Neural progenitor cell (in vitro differentiated cells): ENCODE measurements at regions not wholly inside any gene's neighbourhood (a gene's known extent, or its start where the extent isn't known, plus 50 kb on each side); places are given as distances from the start of the nearest gene placed in this dataset.

Experiments used
- DNase-seq: peaks from one replicate; pipeline ENCODE4 v3.0.0-alpha.2; 2016; ENCODE audit warnings: low spot score
- H2AFZ ChIP-seq: fragments of 200-600 bp; sonication (generic); replicated peaks from 2 replicates; pipeline ENCODE4 v1.6.1; 2016; ENCODE audit warnings: antibody characterized with exemption
- H3F3A ChIP-seq: fragments of 200-600 bp; sonication (generic); 2 replicates; pipeline ENCODE4 v1.6.1; 2016; ENCODE audit warnings: antibody characterized with exemption, low read depth
- H3K27ac ChIP-seq: fragments of 200-600 bp; sonication (generic); 2 replicates; pipeline ENCODE4 v1.5.1; 2016; ENCODE audit warnings: mild to moderate bottlenecking
- H3K27me3 ChIP-seq: fragments of 200-600 bp; sonication (generic); 2 replicates; pipeline ENCODE4 v1.6.1; 2016; ENCODE audit warnings: mild to moderate bottlenecking, moderate library complexity
- H3K36me3 ChIP-seq: fragments of 200-600 bp; sonication (generic); 2 replicates; pipeline ENCODE4 v1.5.1; 2016
- H3K4me1 ChIP-seq: fragments of 200-600 bp; sonication (generic); 2 replicates; pipeline ENCODE4 v1.6.1; 2016; ENCODE audit warnings: mixed run types
- H3K4me2 ChIP-seq: fragments of 200-600 bp; sonication (generic); 2 replicates; pipeline ENCODE4 v1.6.1; 2016
- H3K4me3 ChIP-seq: fragments of 200-600 bp; sonication (generic); 2 replicates; pipeline ENCODE4 v1.5.1; 2016
- H3K79me2 ChIP-seq: fragments of 200-600 bp; sonication (generic); 2 replicates; pipeline ENCODE4 v1.6.1; 2016; ENCODE audit warnings: low read depth
- H3K9ac ChIP-seq: fragments of 200-600 bp; sonication (generic); 2 replicates; pipeline ENCODE4 v1.6.1; 2016
- H3K9me3 ChIP-seq: fragments of 200-600 bp; sonication (generic); 2 replicates; pipeline ENCODE4 v1.5.1; 2016; ENCODE audit warnings: low read depth
- H4K20me1 ChIP-seq: fragments of 200-600 bp; sonication (generic); 2 replicates; pipeline ENCODE4 v1.6.1; 2016; ENCODE audit warnings: low read depth
- H3K27ac Mint-ChIP-seq: 3 replicates; pipeline ENCODE4 v1.8.0; 2021; ENCODE audit warnings: mixed read lengths
- H3K27me3 Mint-ChIP-seq: 2 replicates; pipeline ENCODE4 v1.8.0; 2022; ENCODE audit warnings: low read depth, mild to moderate bottlenecking, inconsistent platforms, moderate library complexity, mixed read lengths; ENCODE audit not compliant: insufficient read depth
- H3K36me3 Mint-ChIP-seq: 3 replicates; pipeline ENCODE4 v1.8.0; 2021; ENCODE audit warnings: mixed read lengths
- H3K4me1 Mint-ChIP-seq: 3 replicates; pipeline ENCODE4 v1.8.0; 2021; ENCODE audit warnings: mixed read lengths
- H3K4me3 Mint-ChIP-seq: 3 replicates; pipeline ENCODE4 v1.8.0; 2021; ENCODE audit warnings: mild to moderate bottlenecking, moderate library complexity, mixed read lengths
- H3K9me3 Mint-ChIP-seq: 3 replicates; pipeline ENCODE4 v1.8.0; 2020; ENCODE audit warnings: mixed read lengths
- CTCF ChIP-seq: fragments of 200-600 bp; sonication (generic); IDR thresholded peaks from 2 replicates; pipeline ENCODE4 v1.5.1; 2017; ENCODE audit warnings: antibody characterized with exemption, mild to moderate bottlenecking
- EZH2 ChIP-seq: fragments of 200-600 bp; sonication (generic); IDR thresholded peaks from 2 replicates; pipeline ENCODE4 v1.6.1; 2017; ENCODE audit warnings: antibody characterized with exemption, mild to moderate bottlenecking, moderate library complexity
- EZH2phosphoT487 ChIP-seq: fragments of 200-600 bp; sonication (generic); IDR thresholded peaks from 2 replicates; pipeline ENCODE4 v1.6.1; 2017; ENCODE audit warnings: antibody characterized with exemption

DNA sequence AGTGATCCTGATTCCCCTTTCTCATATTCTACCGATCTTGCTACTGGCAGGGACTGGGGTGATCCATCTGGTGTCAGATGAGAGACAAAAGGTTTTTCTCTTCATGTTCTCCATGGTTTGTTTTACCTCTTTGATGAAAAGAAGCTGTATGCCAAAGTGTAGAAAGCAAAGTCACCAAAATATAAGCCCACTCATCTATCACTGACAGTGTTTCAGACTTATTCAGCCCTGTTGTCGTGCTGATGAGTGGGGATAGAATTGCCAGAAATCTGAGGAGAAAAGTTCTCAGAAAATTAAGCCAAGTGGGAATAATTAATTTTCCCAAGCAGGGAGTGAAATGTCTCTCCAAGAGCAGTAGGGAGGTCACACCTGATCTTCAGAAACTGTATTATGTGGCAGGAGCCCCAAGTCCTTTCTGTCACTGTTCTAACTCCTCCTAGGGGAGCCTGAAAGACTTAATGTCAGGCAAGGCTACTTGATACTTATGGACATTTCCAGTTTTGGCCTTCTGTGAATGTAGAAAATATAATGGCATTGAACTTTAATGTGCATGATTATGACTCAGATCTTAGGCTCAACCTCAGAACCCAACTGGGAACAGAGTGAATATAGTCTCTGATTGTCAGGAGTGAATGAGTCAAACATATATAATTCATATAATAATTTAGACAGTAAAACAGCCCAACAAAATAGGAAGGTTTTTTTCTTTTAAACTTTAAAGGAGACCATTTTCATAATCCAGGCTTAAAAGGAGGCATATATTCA is 298.1 kb downstream of the ANKRD50 start:
- H3K9me3 ChIP-seq, result no peaks in the 10 kb centered on the region
- no peaks in the 10 kb centered on the region for H3K9me3 Mint-ChIP-seq
- H3K27ac ChIP-seq, result no peak overlapping the region
- peaks cover 6% of the 10 kb centered on the region for H3K4me1 ChIP-seq
- no peaks in the 10 kb centered on the region for H3K27me3 Mint-ChIP-seq
- H3K27ac Mint-ChIP-seq, result no peak overlapping the region
- TF ChIP-seq EZH2, result no peak
- TF ChIP-seq EZH2phosphoT487, result no peak
- TF ChIP-seq CTCF, result no peak
- no peak overlapping the region for H3K4me3 Mint-ChIP-seq
- no peaks in the 10 kb centered on the region for H4K20me1 ChIP-seq
- no peak overlapping the region for H3K4me3 ChIP-seq
- H3K36me3 Mint-ChIP-seq, result no peaks in the 10 kb centered on the region
- no peaks in the 10 kb centered on the region for H3F3A ChIP-seq
- H3K79me2 ChIP-seq, result no peaks in the 10 kb centered on the region
- H3K27me3 ChIP-seq, result no peaks in the 10 kb centered on the region
- H2AFZ ChIP-seq, result peak overlapping the region; percentile 3
- no peaks in the 10 kb centered on the region for H3K36me3 ChIP-seq
- DNase-seq, result no peak
- no peak overlapping the region for H3K9ac ChIP-seq
- no peak overlapping the region for H3K4me2 ChIP-seq
- peaks cover 3% of the 10 kb centered on the region for H3K4me1 Mint-ChIP-seq

DNA sequence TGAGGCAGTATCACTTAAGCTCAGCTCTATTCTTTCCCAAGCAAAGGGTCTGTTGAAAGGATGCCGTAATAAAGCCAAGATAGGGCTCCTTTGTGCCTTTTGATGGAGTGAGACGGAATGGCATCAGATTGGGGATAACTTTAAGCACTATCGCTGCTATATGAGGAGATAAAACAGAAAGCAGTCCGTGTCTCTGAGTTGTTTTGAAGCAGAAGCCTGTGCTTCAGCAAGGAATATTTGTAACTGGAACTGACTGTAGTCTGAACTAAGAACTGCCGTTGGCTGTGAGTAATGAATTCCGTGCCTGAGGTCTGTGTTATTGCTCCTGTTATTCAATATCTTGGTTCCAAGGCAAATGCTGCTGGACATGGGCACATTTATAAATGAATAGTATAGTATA is 297.4 kb downstream of the ANKRD50 start:
- Histone ChIP-seq H3K9me3 (no peaks in the 10 kb centered on the region), H3K79me2 (no peaks in the 10 kb centered on the region), H3F3A (no peaks in the 10 kb centered on the region), H3K4me2 (no peak overlapping the region), H3K4me1 (peaks cover 6% of the 10 kb centered on the region), H3K4me3 (no peak overlapping the region), H3K27me3 (no peaks in the 10 kb centered on the region), H4K20me1 (no peaks in the 10 kb centered on the region), H3K27ac (no peak overlapping the region), H2AFZ (peak overlapping the region; percentile 35), H3K36me3 (no peaks in the 10 kb centered on the region), H3K9ac (no peak overlapping the region)
- H3K4me3 Mint-ChIP-seq, result no peak overlapping the region
- no peak overlapping the region for H3K27ac Mint-ChIP-seq
- no peaks in the 10 kb centered on the region for H3K27me3 Mint-ChIP-seq
- no peak for DNase-seq
- peaks cover 1% of the 10 kb centered on the region for H3K4me1 Mint-ChIP-seq
- H3K36me3 Mint-ChIP-seq, result no peaks in the 10 kb centered on the region
- H3K9me3 Mint-ChIP-seq, result no peaks in the 10 kb centered on the region
- TF ChIP-seq EZH2phosphoT487 (no peak), EZH2 (no peak), CTCF (no peak)

DNA sequence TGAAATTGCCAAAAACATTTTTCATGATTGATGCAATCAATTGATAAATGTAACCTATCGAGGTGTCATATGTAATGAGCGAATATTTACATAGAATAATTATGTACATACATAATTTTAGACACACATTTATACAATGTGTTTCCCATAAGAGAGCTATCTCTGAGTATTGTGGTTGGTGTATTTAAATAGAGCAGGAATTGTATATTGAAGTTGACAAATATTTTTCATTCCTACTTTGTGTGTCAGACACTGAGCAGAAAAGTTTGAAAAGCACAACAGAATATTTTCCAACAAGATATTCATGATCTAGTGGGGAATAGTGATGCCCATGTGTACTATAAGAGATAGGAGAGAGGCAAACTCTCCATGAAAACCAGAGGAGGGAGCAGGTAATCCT is 295.2 kb downstream of the ANKRD50 start:
- Mint-ChIP-seq H3K4me3 (no peak overlapping the region), H3K36me3 (no peaks in the 10 kb centered on the region), H3K27me3 (no peaks in the 10 kb centered on the region), H3K27ac (no peak overlapping the region), H3K4me1 (no peaks in the 10 kb centered on the region), H3K9me3 (no peaks in the 10 kb centered on the region)
- Histone ChIP-seq H3K36me3 (no peaks in the 10 kb centered on the region), H3K27ac (no peak overlapping the region), H3K27me3 (no peaks in the 10 kb centered on the region), H3F3A (no peaks in the 10 kb centered on the region), H3K79me2 (no peaks in the 10 kb centered on the region), H3K9me3 (no peaks in the 10 kb centered on the region), H2AFZ (no peak overlapping the region), H3K4me2 (no peak overlapping the region), H4K20me1 (no peaks in the 10 kb centered on the region), H3K4me1 (peaks cover 13% of the 10 kb centered on the region), H3K4me3 (no peak overlapping the region), H3K9ac (no peak overlapping the region)
- TF ChIP-seq EZH2 (no peak), CTCF (no peak), EZH2phosphoT487 (no peak)
- DNase-seq, result no peak
